RKO (cell line): ENCODE measurements at regions not wholly inside any gene's neighbourhood (a gene's known extent, or its start where the extent isn't known, plus 50 kb on each side); places are given as distances from the start of the nearest gene placed in this dataset.

Experiments
- DNase-seq: peaks from one replicate; pipeline ENCODE4 v3.0.0-alpha.2; 2016; ENCODE audit warnings: low spot score

DNA sequence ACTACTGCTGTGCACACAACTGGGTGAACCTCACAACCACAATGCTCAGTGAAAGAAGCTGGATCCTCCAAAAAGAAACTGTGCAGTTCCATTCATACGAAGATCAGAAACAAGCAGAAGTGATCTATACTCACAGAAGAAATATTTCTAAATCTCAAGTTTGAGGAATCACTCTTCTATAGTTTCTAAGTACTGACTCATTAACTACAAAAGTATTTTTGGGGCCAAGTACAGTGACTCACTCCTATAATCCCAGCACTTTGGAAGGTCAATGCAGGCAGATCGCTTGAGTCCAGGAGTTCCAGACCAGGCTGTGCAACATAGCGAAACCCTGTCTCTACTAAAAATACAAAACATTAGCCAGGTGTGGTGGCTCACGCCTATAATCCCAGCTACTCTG is 51.3 kb upstream of the RELL1 start:
- peak; percentile 76 for DNase-seq
